Activated gamma-delta T cell treated with anti-CD3 and anti-CD28 coated beads, Interleukin-2, amount 50 U/mL, for 16 hours (primary cell): ENCODE measurements at regions not wholly inside any gene's neighbourhood (a gene's known extent, or its start where the extent isn't known, plus 50 kb on each side); places are given as distances from the start of the nearest gene placed in this dataset.
"Not testable (repeated sequence)": the region's sequence is repeated elsewhere in the genome, so short reads cannot be mapped to it uniquely, and the experiment has no call there.

Experiments used
- DNase-seq: peaks from one replicate; pipeline ENCODE4 v3.0.0-alpha.2; 2020; ENCODE audit warnings: low read depth

- DNase-seq = no peak
Observed at GRCh38 chr10:29828440-29828894, 193.7 kb upstream of the SVIL start.

GRCh38 chr10:29827512-29827911 is 192.7 kb upstream of the SVIL start:
- DNase-seq = no peak

GRCh38 chr10:29826801-29827450 is 192.2 kb upstream of the SVIL start:
- DNase-seq = no peak

- DNase-seq = no peak
Observed at GRCh38 chr10:29826221-29826620, 191.4 kb upstream of the SVIL start.

- DNase-seq = no peak
Observed at GRCh38 chr10:29823553-29824080, 188.8 kb upstream of the SVIL start.

GRCh38 chr10:29820890-29821461 is 186.2 kb upstream of the SVIL start:
- no peak for DNase-seq

- DNase-seq = no peak
Observed at GRCh38 chr10:29816801-29817558, 182.2 kb upstream of the SVIL start.

GRCh38 chr10:29815572-29815971 is 180.8 kb upstream of the SVIL start:
- no peak for DNase-seq

GRCh38 chr10:29811751-29812427 is 177.1 kb upstream of the SVIL start:
- DNase-seq = no peak

GRCh38 chr10:29810816-29811215 is 176.0 kb upstream of the SVIL start:
- DNase-seq = no peak

- DNase-seq = not testable (repeated sequence)
Observed at GRCh38 chr10:29810231-29810630, 175.5 kb upstream of the SVIL start.

- DNase-seq = no peak
Observed at GRCh38 chr10:29809383-29809782, 174.6 kb upstream of the SVIL start.

GRCh38 chr10:29807163-29807806 is 172.5 kb upstream of the SVIL start:
- no peak for DNase-seq

GRCh38 chr10:29806350-29806788 is 171.6 kb upstream of the SVIL start:
- DNase-seq = no peak

GRCh38 chr10:29805134-29805723 is 170.5 kb upstream of the SVIL start:
- DNase-seq = no peak

- DNase-seq = no peak
Observed at GRCh38 chr10:29804025-29804852, 169.5 kb upstream of the SVIL start.

- DNase-seq = no peak
Observed at GRCh38 chr10:29802171-29802570, 167.4 kb upstream of the SVIL start.

- DNase-seq = no peak
Observed at GRCh38 chr10:29798921-29799690, 164.3 kb upstream of the SVIL start.

- no peak for DNase-seq
Observed at GRCh38 chr10:29797616-29798015, 162.8 kb upstream of the SVIL start.

GRCh38 chr10:29795850-29796249 is 161.1 kb upstream of the SVIL start:
- DNase-seq = no peak
